ENCODE measurements at regions not wholly inside any gene's neighbourhood (a gene's known extent, or its start where the extent isn't known, plus 50 kb on each side); places are given as distances from the start of the nearest gene placed in this dataset.

DNA sequence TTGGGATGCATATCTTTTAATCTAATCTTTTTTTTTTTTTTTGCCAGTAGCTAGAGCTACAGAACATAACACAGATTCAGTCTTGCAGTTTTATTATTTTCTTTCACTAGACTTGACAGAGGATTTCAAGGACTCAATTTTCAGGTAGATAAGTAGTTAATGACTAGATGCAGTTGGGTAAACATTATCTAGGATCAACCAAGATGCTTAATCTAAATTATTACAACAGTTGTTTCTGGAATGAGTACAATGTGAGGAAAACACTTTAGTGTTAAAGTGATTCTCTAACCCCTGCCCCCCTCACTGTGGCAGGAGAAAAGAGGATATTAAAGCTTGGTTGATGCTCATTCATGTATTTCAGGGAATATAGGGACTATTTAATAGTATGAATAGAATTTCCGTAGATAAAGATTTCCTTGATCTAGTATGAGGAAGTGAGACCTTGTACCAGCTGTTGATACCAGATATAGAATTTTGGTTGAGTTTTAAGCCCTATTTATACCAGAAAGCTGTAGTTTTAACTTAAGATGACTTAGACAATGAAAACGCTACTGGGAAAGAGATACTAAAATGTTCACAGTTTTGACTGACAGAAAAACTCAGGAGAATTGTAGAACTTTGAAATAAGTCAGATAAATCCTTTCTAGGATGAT is 389.0 kb upstream of the C2CD4B start:
- DNase-seq: no peak

DNA sequence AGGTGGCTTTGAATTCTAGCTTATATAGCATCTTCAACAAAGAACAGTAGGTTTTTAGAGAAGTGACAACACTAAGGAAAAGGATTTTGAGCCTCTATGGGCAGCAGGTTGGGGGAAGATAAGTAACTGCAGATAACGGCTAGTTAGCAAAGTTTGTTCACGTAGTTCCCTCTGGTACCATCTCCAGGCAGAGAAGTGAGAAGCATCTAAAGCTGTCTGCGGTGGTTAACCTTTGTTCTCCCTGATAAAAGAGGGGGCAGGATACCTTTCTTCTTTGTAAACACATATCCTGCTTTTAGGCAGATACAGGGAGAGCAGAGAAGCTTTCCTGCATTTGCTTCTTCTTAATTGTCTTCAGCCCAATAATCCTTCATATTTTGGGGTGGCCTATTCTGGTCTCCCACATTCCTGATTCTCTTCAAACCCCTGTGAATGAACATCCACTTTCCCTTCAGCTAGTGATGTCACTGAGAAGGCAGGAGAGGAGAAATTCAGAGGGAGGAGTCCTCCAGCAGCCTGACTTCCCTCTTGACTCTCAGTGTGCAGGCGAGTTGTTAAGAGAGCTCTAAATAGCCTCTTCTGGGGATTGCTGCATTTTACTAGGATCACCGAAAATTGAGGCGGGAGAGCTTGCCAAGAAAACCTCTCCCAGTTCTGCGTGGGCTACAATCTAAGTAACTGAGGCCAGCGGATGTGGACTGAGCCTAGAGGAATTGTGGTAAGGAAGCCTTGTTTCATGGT is 393.7 kb upstream of the C2CD4B start:
- DNase-seq: no peak

DNA sequence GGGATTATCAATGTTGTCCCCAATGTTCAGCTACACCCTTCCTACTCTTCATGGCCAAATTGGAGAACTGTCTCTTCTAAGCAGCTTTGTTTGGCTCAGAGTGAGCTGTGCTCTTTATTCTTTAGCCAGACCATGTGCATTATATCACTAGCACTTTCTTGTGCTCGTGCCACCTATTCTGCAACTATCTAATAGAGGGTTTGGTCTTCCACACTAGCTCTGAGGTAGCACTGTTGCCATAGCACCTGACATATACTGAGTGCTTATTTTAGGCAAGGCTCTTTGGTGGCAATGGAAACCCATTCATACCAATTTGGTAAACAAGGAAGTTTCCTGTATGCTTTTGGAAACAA is 394.3 kb upstream of the C2CD4B start:
- no peak for DNase-seq

DNA sequence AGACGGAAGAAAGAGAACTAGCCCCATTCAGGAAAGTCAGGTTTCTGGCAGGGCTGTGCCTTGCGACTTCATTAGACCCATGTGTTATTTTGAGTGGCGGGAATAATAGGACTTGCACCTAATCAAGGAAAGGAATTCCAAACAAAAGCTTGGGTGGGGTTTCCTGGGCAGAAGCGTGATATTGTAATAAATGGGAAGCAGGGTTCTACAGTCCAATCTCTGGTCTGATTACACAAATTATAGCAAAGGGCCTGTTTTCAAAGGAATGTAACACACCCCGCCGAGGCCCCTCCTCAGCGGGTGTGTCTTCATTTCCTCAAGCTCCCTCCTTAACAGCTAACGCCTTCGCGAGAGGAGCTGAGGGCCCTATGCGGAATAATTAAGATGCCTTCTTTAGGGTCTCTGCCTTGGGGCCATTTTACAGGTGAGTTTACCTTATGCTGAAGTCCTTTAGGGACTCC is 396.0 kb upstream of the C2CD4B start:
- DNase-seq: no peak

DNA sequence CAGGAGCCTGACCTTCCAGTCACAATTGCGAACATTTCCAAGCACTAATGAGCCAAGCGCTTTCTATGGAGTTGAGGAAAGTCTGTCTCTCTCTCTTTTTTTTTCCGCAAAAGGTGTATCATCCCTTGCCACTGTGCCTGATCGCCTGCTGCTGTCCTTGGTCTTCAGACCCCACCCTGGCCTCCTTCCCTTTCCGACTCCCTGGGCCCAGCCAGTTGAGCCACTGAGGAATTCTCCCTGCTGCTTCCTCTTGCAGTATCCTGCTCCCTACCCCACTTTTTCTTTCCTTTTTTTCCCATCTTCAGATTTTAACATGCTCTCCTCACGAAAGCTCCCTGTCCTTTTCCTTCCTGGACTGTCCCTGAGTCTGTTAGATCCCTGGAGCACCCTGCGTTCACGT is 396.5 kb upstream of the C2CD4B start:
- no peak for DNase-seq

DNA sequence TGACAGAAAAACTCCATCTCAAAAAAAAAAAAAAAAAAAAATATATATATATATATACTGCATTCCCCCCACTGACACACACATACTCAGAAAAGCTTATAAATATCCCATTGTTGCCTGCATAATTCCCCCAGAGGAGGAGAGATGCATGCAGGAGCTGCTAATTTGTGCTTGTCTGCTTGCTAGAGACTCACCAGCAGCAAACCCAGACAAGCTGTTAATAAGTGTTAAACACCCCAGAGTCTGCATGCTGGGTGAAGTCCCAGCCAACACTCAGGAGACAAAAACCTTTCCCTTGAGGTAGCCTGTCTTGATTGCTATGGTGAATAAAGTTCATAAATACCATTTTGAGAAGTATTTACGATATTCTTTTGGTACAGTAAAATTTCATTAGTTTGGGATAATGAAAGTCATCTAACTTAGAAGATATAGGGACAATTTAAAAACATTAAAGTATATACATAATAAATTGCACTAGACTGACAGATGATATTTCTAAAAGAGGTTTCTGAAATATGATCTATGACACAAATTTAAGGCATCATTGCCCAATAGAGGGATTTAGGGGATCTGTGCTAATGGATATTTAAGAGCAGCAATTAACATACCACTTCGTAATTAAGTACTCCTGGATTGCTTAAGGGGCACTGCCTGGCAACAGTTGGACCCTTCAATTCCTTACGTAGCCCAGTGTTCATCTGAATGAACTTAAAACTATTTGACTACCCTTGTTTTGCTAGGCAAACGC is 400.0 kb upstream of the C2CD4B start:
- DNase-seq: no peak

DNA sequence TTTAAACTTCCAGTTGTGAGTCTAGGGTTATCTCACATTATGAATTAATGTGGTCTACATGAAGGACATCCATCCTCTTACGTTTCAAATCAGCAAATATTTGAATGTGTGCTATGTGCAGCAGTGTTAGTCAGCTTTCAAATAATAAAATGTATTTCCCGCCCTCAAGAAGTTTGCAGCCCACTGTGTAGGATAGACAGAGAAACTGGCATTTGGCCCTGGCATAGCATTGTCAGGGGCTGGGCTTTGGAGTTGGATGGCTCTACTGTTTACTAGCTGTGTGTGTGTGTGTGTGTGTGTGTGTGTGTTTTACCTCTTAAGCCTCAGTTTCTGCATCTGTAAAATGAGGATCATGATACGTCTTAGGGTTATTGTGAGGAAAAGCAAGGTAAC is 400.5 kb upstream of the C2CD4B start:
- DNase-seq: no peak

DNA sequence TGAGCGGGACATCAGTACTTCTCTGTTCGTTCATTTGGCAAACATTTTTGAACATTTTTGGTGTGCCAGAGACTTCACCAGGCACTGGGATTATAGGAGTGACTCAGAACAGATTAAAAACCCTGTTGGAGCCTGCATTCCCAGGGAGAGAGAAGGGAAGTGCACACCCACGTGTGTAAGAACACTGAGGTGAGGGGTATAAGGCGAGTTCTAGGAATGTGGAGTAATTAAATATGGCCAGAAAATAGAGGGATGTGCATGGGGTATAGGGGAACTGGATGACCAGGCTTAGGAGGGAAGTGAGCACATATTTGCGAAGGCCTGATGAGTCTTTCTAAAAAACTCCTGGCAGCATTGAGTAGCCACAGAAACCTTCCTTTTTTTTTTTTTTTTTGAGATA is 401.2 kb upstream of the C2CD4B start:
- no peak for DNase-seq

DNA sequence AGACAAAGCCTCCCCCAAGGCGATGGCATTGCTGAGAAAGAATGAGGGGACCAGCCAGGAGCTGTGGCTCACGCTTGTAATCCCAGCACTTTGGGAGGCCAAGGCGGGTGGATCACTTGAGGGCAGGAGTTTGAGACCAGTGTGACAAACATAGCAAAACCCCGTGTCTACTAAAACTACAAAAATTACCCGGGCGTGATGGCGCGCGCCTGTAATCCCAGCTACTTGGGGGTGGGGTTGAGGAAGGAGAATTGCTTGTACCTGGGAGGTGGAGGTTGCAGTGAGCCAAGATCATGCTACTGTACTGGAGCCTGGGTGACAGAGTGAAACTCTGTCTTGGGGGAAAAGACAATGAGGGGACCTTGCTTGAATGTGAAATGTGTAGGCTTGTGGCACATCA is 402.4 kb upstream of the C2CD4B start:
- DNase-seq: no peak

DNA sequence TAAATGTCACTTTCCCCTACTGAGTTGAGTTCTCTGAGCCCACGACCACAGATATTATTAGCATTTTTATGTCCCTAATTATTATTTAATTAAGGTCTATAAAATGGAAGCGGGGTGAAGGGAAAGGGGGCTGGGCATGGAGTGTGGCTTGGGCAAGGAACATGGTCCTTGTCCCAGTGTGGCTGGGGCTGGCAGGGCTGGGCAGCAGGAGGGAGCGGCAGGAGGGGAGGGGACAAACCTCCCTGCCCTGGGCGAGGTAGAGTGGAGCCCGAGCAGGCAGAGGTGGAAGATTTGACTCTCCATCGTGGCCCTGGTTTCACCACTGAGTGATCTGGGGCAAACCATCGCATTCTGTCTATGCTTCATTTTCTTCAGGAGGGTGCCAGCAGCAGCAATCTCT is 402.9 kb upstream of the C2CD4B start:
- no peak for DNase-seq

DNA sequence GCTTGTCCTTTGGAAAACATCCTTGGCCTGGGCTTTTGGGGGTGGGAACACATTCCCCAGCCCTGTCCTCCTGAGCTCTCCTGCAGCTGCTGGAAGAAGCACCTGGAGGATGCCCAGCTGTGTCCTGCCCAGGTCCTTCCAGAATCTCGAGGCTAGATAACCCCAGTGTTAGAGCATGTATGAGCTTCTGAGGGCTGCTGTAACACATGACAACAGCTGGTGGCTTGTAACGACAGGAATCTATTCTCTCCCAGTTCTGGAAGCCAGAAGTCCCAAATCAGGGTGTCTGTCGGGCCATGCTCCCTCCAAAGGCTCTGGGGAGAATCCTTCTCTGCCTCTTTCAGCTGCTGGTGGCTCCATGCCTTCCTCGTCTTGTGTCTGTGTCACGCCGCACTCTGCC is 403.6 kb upstream of the C2CD4B start:
- no peak for DNase-seq

DNA sequence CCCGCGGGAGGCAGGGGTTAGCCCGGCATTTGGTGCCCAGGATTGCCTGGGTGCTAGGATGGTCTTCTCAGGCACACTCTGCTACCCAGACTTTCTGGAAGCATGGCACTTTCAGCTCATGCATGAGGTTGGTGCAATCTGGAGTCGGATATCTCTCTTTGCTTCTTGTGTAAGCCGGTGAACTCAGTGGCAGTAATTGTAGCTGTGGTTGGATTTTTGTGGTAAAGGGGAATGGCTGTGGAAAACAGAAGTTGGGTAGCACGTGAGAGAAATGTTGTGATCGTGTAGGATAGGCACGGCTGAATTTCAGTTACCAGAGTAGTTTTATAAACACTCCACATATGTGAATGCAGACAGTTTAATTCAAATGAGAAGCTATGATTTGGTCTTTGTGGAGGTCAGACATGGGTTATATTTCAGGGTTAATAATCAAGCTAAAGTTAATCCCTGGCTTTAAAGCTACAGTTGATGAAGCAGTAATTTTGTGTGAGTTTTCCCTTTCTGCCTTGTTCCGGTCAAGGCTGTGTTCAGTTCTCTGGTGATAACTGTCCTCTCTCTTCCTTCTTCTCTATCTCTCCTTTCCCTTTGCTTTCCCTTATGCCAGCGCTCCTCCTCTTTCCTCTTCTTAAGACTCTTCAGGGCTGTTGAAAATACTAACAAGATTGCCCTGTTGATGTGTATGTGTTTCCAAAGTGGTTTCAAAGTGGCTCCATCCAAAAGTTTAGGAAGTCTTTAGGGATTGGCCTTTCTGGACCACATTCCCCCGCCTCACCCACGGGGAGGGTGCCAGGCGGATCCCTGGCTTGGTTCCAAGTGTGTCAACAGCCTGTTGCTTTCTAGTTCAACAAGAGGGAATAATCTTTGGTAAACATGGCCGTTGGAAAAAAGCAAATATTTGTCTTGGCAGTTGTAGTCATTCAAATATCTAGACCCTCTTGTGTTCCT is 404.6 kb upstream of the C2CD4B start:
- DNase-seq: no peak

DNA sequence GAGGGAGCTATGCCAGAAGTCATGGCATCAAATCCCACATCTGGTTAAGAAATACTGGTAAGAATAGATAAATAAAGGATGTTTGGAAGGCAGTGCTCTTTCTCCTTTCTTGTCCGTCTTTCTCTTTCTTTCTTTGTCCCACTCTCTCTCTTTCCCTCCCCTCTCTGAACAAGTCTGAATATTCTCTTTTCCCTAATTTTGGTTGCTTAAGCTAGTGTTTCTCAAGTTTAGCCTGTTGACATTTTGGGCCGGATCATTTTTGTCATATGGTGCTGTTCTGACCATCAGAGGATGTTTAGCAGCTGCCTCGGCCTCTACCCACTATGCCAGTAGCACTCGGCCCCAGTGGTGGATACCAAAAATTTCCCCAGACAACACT is 405.3 kb upstream of the C2CD4B start:
- DNase-seq: no peak

DNA sequence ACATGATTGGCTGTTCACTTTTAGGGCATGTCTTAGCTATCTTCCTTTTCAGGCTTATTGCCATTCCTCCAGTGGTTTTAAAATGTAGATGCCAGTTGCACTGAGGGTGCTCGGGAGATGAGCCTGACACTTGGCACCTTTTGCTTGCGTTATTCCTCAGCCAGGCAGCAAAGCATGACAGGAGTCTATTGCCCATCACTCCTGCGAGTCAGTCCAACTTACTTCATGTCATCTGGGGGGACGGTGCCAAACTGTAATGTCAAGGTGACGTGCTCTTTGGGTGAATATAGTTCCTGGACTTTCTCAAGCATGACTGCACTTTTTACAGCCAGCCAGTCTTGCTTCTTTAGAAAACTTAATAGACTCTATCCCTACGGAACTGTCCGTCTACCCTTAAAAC is 406.0 kb upstream of the C2CD4B start:
- DNase-seq: no peak

DNA sequence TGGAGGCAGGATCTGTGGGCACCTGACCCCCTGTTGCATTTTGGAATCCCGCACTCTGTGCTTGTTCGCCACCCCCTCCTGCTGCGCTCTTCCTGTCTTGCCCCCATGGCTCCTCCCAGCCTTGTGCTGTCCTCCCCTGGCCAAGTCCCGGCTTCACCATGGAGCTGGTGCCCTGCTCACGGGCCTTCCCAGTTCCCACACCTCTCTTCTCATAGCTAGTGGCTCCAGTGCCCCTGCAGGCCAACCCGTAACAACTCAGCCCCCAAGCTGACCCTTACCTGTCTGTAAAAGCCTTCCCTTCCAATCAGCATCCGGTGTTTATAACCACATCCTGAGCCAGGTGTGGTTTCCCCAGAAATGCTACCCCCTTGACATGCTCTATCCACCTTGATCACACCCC is 407.7 kb upstream of the C2CD4B start:
- DNase-seq: no peak

DNA sequence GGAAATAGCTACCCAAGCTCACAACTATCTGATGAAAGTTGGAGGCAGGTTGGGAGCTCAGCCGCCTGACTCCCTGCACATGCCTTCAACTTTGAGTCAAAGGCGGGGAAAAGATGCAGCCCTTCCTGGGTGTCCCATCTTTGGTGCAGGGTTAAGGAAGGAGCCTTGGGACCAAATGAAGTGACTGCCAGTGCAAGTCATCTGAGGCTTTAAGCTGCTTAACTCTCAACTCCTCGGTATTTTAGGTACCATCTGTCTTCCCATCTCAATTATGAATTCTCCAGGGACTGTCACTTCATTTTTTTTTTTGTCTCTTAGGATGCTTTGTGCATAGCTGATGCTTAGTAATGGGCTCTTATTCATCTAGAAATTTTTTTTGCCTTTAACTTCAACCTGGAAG is 408.8 kb upstream of the C2CD4B start:
- no peak for DNase-seq

DNA sequence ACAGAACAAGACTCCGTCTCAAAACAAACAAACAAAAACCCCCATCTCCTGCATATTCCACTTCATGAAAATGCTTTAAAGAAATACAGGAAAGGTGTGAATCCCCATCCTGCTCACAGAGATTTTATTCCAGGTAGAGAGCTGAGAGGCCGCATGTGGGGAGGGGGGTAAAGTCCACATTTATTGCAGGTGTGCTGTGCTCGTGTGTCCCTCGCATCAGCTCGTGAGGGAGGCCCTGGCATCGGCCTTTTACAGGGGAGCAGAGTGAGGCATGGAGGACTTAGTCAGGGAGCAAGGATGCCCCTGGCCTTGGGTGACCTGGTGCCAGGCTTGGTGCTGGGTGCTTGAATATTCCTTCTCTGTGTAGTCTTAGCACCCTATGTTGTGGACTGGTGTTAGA is 413.5 kb upstream of the C2CD4B start:
- DNase-seq: no peak

DNA sequence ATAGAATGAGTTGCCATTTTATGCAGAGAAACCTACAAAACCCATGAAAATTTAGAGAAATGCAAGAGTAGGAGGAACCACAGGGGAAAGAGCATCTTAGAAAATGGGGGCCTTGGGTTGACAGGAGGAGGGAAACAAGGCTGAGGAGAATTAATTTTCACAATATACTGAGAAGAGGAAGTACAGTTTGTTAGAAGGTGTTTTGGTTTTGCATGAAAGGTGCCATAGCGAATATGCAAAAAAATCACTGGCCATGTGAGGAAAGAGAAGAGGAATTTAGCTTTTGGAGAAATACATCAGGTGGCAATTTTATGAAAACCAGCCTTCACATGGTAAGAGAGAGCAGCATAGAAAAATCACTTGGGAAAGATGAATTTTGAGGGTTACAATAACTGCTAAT is 413.9 kb upstream of the C2CD4B start:
- no peak for DNase-seq

DNA sequence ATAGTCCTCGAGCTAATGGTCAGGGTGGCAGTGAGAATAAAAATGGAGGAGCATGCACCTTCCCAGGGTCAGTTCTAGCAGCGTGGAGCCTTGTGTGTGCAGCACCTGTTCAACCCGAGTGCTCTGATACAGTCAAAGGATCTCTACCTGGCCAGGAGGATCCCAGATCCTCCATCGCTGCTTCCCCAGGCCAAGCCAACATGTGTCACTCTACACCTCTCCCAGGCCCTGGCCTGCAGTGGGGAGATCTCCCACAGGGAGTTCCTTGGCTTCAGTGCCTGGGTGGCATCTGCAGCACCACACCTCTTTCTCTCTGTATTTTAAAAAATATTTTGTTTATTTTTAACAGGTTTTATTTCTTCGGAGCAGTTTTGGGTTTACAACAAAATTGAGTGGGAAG is 414.8 kb upstream of the C2CD4B start:
- no peak for DNase-seq

DNA sequence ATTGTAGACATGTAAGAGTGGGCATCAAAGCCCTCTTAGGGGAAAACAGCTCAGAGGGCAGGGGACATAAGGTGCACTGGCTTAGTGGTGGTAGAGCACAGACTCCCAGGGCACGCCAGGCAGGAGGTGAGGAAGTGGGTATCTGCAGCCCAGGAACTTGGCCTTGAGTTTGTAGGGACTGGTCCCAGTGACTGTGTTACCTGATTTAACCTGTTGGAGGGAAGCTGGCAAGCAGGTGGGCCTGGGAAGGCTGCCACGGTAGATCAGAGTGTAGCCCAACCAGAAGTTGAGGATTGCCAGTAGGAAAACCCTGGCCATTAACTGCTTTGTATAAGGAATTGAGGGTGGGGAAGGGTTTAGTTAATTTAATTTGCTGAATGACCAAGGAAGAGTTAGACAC is 417.5 kb upstream of the C2CD4B start:
- DNase-seq: no peak

DNA sequence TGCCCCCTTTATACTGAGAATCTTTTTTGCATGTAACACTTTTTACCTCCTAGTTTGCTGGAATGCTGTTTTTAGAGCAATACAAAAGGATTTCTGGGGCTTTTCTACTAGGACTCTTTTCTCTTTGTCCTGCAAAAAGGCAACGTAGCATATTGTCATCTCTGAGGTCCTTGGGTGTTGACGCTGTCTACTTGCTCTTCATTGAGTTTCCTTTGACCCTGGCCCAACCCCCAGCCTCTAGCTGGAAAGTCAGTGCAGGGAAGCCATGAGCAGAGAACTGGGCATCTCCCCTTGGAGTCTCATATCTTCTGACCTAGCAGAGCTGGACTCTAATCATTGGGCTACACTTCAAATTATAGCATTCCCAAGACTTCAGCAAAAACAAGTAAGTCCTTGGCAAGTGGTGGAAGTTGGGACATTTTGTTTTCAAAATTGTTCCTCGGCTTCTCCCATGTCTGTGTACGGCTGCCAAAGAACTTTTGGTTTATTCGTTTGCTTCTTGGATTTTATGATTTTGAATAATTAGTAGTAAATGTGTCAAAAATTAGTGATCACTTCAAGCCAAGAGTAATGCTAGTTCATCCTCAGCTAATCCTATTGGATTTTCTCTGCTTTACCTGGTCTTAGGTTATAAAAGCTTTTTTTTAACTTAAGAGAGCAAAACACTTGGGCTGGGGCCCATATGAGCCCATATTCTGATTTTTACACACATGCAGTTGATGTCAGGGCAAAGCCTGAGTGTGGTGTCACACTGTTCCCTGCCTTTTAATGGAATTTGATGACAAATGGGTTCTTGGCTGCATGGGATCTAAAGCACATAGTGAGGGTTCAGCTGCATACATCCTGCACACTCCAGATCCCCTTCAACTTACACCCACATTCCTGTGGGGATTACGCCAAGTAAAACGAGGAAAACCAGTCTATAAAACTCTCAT is 419.5 kb upstream of the C2CD4B start:
- no peak for DNase-seq

Measured in T-helper 1 cell (primary cell).